Fibroblast of gingiva (primary cell): ENCODE measurements at regions not wholly inside any gene's neighbourhood (a gene's known extent, or its start where the extent isn't known, plus 50 kb on each side); places are given as distances from the start of the nearest gene placed in this dataset.

Source experiments
- DNase-seq: peaks from one replicate; pipeline ENCODE4 v3.0.0-alpha.2; 2011; ENCODE audit warnings: low read depth

DNA sequence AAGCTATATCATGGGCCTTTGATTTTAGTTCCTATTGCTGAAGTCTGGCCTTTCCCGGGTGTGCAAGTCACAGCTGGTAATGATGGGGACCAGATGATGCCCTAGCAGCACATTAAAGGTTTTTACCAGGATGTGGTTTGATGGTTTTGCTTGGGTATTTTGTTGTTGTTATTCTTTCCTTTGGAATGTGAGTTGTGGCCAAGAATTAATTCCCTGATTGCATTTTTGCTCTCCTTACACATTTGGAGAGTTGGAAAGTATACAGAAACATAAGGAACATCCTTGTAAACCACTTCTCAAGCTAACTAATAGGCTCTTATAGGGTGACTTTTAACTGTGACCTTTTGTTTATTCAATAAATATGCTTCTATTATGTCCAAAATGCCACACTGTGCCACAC, 154.1 kb upstream of the MMADHC start:
- DNase-seq, result peak; percentile 96

DNA sequence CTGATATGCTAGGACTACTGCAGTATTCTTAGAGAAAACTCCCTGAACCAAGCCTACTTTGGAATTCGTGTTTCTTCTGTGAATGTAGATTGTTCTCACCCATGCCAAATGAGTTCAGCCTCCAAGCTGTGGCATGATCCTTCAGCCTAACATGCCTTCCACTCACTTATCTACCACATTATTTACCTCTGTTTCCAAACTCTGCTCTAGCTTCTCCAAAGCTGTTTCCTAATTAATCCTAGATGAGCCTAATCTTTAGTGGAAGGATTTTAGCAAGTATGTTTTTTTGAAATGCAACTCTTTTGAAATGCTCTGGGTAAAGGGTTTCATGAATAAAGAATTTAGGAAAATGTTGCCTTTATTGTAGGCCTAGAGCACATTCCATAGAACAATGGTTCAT, 152.9 kb upstream of the MMADHC start:
- DNase-seq, result no peak

DNA sequence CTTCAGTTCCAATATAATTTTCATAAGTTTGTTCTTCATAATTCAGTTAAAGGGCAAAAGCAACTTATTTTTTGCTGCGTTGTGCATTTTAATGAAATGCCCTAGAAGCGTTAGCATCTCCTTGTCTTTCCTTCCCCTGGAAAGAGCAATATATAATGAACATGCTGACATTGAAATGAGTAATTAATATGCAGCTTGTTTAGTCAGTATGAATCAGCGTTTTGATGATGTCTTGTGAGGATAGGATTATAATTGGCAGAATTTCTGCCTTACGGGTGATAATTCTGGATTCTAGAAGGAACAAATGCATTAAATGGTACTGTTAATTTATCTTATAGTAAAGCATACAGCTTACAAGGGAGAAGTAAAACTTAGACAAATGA, 152.3 kb upstream of the MMADHC start:
- peak; percentile 42 for DNase-seq

DNA sequence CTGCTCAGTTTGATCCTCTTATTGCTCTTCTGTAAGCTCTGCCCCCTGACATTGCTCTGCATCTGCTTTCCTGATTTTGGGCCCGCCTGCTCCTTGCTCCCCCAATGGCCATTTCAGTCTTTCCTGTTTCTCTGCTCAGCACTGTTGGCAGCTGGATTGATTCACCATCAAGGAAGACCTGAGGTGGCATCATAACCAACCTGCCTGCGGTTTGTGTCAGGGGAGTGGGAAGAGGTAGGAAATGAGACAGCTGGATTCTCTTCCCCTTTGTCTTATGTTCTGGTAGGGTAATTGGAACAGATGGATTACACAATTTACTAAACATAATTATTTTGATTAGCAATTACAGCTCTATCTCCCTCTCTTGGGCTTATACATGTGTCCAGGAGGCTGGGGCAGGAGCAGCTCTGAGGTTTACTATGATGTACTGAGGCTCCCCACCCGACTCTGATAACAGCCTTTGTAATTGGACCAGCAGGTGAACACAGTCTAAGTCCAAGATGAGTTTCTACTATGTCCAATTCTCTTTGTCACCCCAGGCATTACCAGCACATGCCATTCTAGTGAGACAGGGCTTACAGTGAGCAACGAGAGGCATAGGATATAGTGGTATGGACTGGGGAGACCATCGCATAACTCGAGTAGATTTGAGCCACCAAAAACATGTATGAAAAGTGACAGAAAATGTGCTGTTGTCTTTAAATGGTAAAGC, 151.8 kb upstream of the MMADHC start:
- DNase-seq, result no peak

DNA sequence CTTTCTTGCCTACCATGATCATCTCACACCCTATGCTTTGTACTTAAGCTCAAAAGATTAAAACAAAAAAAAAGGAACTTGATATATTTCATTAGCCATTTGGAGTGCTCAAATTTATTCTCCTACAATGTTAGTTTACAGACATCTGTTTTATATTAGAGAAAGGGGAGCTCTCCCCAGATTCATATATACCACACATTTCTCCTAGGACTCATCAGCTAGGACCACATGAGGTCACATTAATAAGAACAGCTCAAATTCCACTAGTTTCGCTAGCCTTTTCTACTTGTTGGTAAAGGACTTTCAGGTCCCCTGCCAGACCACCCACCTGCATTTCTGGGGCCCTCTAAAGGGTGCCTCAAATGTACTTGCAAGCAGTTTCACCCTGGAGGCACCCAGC, 151.2 kb upstream of the MMADHC start:
- peak; percentile 80 for DNase-seq

DNA sequence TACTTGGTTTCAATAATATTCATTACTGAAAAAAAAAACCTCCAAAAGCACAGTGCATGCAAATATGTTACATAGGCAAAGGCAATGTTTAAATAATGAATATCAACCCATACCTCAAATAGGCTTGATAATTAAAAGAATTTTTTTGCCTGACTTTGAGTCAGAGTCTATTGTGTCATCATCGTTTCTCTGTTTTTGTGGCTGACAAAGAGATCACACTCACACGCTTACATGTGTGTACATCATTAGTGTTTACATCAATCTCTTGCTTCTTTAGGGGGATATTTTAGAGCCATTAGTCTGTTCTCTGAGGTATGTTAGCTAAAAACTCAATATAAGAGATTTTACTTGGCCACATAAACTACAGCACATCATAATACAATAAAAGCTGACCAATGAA, 150.3 kb upstream of the MMADHC start:
- DNase-seq, result peak; percentile 24

DNA sequence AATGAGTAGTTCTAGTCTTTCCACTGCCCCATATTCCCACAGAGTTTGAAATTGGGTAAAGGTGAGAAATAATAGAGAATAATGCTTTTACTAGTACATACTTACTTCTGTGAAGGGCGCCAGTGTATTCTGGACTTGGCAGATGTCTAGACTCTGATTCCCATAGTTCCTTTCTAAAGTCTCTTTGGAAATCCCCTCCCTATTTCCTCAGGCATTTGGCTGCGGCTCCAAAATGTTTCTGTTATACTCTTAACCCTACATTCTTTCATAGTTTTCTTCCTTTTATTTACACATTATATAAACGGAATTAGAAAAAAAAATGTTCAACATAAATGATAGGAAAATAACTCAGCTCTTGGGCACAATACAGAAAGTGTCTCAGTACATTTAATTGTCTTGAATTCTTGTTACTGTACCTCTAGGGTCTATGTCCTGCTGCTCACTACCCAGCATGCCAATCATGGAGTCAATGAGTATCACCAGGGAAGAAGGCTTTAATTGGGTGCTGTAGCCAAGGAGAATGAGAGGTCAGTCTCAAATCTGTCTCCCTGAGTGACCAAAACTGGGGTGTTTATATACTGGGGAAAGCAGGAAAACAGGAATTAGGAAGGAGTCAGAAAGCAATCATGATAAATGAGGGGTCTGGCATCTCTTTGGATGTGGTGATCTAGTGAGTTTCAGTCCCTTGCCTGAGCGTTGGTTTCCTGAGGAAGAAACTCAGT, 147.8 kb upstream of the MMADHC start:
- peak; percentile 67 for DNase-seq

DNA sequence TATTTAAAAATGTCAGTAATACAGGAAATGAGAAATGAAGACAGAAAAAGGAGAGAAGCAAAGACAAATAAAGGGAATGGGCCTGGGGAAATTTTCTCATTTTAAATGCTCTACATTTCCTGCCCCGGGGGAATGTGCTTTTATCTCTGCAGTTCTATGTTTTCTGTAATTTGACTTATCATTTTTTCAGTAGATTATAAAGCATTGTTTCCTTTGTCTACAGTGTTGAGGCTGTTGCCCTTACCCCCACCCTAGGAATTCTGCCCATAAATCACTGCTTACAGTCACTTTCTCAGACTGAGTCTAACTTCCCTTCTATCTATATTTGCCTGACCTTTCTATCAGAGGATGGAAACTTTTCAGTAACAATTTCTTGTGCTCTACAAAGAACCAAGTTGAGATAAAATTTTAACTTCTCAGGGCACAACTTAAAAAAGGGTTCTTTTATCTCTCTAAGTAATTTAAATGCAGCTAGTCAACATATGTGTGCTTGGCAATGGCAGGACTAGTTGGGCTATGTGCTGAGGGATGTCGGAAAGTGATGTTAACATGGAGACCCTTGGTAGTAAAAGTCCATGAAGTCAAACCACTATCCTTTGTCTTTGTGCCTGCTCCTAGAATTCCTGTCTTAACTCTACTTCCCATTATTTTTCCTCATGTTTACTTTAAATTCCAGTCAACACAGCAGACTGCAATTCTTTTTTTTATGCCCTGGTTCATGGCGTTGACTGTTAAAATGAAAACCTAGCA, 146.5 kb upstream of the MMADHC start:
- no peak for DNase-seq

DNA sequence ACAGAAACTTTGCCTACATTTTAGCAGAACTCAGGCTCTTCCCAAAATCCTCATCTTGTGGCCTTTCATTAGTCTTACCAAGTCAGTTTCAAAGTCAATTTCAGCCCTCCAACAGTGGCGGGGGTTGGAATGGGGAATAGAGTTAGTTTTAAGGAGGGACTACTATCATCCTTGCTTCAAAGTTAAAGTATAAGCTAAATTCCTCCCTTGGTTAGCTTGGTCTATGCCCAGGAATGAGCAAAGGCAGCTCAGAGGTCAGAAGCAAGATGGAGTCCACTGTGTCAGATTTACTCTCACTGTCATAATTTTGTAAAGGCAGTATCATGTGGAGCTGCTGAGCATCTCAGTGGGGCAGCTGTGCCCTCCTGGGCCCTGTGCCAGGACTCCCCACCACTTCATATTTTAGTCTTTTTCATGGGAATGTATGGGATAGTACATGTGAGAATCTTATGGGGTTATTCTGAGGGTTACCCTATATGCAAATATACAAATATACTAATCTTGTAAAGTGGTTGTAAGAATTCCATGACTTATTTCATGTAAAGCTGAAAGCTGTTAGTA, 145.2 kb upstream of the MMADHC start:
- no peak for DNase-seq

DNA sequence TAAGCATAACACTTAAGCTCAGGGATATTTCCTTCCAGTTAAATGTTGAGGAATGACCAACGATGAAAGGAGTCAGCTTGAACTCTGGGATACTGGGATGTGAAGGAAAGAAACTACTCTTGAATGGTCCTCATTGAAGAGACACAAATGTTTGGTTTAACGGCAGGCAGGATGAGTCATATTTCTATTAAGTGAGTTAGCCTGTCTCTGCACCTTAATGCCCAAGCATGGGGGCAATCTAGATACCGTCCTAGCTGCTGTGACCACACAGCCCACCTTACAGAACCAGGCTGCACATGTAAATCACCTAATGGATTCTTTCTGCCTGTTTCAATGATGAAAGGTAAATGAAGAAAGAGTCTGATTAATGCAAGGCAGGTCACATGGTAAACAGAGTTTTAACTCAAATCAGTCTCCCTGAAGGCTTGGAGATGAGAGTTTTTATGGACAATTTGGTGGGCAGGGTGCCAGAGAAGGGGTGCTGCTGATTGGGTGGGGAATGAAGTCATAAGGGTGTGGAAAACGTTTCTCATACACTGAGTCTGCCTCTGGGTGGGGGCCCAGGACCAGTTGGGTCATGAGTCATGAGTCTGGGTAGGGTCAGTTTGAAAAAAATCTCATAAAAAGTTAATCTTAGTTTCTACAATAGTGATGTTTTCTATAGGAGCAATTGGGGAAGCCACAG, 144.6 kb upstream of the MMADHC start:
- no peak for DNase-seq

DNA sequence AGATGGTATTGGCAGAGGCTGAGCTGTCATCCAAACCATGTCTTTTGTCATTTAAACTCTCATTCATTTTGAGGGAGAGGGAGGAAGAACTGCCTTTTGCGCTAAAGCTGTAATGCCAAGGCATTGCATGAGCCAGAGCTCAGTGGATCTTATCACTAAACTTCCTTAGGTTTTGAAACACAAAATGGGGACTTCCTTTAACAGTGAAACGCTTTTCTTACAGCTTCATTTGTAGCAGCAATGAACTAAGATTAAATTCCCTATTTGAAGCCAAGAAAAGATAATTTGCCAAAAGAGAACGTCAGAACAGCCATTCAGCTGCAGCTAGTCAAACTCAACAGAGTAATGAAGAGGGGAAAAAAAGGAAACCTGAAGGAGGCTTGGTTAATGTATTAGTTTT, 143.5 kb upstream of the MMADHC start:
- DNase-seq, result no peak

DNA sequence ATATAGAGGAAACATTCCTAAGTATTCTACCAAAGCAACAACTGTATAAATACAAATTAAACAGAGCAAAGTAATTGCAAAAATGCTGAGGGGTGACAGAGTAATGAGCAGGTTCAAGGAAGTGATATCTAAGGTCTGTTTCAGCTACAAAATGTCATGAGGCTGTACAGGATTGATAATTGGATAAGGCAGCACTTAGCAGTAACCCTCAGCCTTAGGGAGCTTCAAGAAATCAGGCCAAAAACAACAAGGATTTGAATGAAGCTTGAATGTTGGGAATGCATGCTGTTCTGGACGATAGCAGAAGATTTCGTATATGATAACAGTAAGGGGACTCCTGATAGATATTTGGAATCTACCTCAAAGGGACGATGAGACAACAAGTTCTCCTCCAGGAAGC, 142.0 kb upstream of the MMADHC start:
- DNase-seq, result no peak

DNA sequence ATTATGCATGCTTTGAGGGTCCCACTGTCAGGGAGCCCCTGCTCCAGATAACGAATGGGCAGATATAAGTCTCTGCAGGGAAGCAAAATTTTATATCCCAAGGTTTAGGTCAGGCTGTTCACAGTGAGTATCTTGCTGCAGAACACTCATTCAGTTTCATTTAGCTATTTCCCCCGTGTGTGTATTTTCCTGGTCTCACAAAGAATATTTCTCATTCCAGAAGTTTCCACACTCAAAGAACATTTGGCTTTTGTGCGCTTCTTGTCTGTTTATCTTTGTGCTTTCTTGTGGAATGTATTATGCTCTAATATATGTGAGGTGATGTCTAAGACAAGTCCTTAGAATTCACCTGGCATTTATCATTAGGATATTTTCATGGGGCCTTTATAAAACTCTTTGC, 140.4 kb upstream of the MMADHC start:
- DNase-seq, result no peak

DNA sequence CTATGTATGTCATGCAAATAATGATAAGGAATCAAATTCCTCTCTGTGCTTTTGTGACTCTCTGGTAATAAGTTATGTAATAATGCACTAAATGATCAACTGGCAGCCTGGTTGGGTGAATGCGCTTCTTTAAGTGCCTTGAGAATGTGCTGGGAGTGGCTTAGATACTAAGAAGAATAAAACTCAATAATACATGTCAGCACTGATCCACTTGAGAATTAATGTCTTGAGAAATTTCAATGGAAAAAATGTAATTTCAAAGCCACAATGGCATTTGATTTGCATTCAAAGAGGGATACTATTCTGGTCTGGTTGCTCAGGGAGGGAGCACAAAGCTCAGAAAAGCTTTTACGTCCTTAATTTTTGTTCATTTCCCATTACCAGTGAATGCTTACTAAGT, 137.7 kb upstream of the MMADHC start:
- DNase-seq, result no peak

DNA sequence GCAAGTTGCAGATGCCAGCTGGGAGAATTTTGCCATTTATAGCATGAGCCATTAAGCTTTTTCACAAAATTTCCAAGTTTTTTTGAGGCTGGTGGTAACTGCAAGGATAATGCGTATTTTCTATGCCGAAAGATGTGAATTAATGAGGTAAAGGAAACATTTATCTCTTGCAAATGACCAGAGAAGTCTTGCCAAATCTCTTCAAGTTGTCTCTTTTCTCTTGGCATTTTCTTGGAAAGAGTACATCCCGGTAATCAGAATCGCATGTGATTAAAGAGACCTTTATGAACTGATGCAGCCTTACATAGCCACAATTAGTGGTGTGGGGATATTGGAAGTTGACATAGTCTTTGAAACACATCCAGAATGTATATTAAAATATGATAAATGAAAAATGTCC, 136.5 kb upstream of the MMADHC start:
- DNase-seq, result no peak

DNA sequence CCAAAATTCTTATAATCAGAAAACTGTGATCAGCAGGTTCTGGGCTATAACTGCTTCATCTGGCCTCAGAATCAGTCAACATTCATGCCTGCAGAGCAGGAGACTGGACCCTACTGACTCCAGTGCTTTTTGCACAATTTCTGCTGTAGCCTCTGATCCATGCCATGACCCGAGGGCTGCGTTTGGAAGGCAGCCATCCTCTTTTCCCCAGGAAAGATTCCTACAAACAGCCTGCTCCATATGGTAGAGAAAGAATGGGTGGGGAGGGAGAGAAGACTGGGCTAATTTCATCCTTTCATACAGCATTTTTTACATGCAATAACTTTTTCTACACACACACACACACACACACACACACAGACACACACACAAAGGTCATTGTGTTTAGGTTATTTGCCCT, 133.0 kb upstream of the MMADHC start:
- peak; percentile 47 for DNase-seq

DNA sequence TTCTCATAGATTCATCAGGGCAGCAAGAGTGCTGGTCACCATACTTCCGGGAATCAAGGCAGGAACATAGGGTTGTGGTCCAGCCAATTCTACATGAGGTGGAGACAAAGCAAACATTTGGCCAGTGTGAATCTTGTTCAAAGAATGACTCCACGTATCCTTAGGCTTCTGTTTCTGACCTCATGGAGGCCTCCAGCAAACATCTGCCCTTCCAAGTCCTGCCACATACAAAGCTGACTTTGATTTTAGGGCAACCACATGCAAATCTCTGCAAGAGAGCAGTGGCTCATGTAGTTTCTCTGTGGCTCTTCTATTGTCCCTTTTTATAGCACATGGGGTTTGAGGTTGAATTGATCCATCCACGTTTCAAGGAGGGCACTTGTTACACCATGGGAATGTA, 132.1 kb upstream of the MMADHC start:
- DNase-seq, result no peak

DNA sequence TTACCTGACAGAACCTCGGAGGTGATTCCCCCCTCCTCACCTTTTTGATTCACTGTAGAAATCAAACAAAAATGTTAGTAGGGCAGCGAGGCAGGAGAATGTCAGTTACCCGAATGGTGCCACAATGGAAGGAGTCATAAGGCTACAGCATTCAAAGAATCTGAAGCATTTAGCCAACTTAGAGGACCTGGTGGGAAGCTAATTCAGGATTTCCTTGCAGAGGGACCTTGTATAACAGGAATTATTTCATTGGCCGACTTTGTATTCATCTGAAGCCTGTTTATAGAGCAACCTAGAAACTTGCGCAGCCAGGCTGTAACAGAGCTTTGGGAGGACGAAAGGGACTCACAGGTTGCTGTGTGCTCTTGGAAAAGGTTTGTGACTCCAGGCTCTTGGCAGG, 129.1 kb upstream of the MMADHC start:
- no peak for DNase-seq

DNA sequence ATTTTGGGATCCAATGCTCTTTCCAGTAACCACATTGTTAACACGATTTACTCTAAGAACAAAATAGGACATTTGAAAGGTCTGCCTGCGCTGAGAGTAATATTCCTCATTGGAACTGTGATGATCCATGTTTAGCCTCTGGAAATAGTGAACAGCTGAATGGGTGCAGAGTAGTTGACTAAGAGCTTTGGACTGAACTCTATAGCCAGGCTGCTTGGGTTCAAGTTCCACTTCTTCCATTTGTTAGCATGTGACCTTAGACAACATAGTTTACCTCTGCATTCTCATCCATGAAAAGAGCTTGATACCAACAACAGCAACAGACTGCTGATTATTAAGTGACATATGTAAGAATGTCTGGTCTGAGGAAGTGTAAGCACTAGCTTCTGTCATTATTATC, 128.3 kb upstream of the MMADHC start:
- DNase-seq, result no peak

DNA sequence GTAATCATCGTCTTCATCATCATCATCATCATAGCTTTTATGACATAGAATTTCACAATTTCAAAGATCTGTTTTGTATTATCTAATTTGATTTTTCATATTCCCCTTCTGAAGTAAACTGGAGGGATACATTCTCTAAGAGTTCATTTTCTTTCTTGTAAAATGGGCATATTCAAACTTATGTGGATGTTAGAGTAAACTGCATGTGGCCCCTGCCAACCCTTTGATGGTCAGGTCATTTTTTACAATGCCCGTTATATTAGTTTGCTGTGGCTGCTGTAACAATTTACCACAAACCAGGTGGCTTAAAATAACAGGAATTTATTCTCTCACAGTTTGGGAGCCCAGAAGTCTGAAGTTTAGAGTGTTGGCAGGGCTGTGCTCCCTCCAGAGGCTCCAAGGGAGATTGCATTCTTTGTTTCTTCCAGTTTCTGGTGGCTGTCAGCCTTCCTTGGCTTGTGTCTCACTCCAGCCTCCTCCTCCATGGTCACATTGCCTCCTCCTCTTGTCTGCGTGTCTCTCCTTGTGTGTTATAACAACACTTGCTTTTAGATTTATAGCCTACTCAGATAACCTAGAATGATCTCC, 127.5 kb upstream of the MMADHC start:
- peak; percentile 47 for DNase-seq

DNA sequence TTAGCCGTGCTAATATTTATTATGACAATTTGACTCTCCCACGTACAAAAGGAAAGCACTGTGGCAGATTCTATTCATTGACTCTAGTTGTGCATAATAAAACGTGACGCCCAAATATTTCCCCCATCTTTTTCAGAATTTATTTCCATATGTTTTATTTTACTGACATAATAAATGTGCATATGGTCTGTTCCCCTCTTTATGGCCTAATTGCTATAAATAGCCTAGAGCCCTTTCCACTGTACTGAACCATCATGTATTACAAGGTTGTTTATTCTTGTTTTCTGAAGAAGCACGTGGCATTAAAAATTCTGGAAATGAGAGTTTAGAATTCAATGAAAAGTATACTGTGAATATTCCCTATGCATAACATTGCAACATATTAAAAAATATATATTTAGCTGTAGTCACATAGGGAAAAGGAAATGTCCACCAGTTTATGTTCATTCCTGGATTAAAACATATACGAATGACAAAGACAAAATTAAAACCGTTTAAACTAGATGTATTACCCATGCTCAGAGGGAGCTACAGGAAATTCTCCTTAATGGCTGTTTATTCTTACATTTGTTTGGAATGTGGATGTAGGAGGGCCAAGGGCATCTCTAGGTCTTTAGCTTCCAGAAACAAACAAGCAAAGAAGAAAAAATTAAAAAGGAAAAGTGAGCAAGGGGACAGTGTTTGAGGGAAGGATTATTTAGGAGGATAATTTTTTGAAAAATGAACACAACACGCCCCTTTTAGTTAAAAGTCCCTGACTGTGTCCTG, 122.1 kb upstream of the MMADHC start:
- DNase-seq, result no peak
